ENCODE measurements at regions not wholly inside any gene's neighbourhood (a gene's known extent, or its start where the extent isn't known, plus 50 kb on each side); places are given as distances from the start of the nearest gene placed in this dataset.

- TF ChIP-seq CTCF (conservative IDR thresholded peaks at IDR 0.05; ENCODE audit: low read length) (no peak), EZH2phosphoT487 (IDR thresholded peaks at IDR 0.05; ENCODE audit: borderline replicate concordance, low read depth, low read length) (no peak)
Observed at GRCh38 chr2:46850742-46851141, 64.9 kb downstream of the MCFD2 start.

All from OCI-LY7 (cell line).